ENCODE measurements at regions not wholly inside any gene's neighbourhood (a gene's known extent, or its start where the extent isn't known, plus 50 kb on each side); places are given as distances from the start of the nearest gene placed in this dataset.

DNA sequence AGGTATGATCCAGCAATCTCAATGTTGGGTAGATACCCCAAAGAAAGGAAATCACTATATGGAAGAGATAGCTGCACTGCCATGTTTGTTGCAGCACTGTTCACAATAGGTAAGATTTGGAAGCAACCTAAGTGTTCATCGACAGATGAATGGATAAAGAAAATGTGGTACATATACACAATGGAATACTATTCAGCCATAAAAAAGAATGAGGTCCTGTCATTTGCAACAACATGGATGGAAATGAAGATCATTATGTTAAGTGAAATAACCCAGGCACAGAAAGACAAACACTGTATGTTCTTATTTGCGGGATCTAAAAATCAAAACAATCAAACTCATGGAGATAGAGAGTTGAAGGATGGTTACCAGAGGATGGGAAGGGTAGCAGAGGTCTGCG lies 372.4 kb upstream of the SPRED2 start:
- TF ChIP-seq, protein P1, sequence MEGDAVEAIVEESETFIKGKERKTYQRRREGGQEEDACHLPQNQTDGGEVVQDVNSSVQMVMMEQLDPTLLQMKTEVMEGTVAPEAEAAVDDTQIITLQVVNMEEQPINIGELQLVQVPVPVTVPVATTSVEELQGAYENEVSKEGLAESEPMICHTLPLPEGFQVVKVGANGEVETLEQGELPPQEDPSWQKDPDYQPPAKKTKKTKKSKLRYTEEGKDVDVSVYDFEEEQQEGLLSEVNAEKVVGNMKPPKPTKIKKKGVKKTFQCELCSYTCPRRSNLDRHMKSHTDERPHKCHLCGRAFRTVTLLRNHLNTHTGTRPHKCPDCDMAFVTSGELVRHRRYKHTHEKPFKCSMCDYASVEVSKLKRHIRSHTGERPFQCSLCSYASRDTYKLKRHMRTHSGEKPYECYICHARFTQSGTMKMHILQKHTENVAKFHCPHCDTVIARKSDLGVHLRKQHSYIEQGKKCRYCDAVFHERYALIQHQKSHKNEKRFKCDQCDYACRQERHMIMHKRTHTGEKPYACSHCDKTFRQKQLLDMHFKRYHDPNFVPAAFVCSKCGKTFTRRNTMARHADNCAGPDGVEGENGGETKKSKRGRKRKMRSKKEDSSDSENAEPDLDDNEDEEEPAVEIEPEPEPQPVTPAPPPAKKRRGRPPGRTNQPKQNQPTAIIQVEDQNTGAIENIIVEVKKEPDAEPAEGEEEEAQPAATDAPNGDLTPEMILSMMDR (IDR thresholded peaks at IDR 0.05): no peak
- no peak for TF ChIP-seq POLR2A (IDR thresholded peaks at IDR 0.05)
